ENCODE measurements at regions not wholly inside any gene's neighbourhood (a gene's known extent, or its start where the extent isn't known, plus 50 kb on each side); places are given as distances from the start of the nearest gene placed in this dataset.
"Not testable (repeated sequence)": the region's sequence is repeated elsewhere in the genome, so short reads cannot be mapped to it uniquely, and the experiment has no call there.

- not testable (repeated sequence) for TF ChIP-seq CTCF, POLR2AphosphoS5, POLR2A, EP300 (IDR thresholded peaks at IDR 0.05)
These were observed 178.3 kb upstream of the ZNF469 start for GRCh38 chr16:88204131-88205110.
